Activated CD8-positive, alpha-beta T cell treated with anti-CD3 and anti-CD28 coated beads for 36 hours (primary cell): ENCODE measurements at regions not wholly inside any gene's neighbourhood (a gene's known extent, or its start where the extent isn't known, plus 50 kb on each side); places are given as distances from the start of the nearest gene placed in this dataset.
"Not testable (repeated sequence)": the region's sequence is repeated elsewhere in the genome, so short reads cannot be mapped to it uniquely, and the experiment has no call there.

Experiments
- ATAC-seq: fragments of 200-7000 bp; cut with Tn5 transposase; one replicate; pipeline ENCODE4 v1.10.0; 2021; ENCODE audit warnings: mild to moderate bottlenecking, moderate library complexity
- CTCF ChIA-PET: fragments of 350-600 bp; sonication (Branson Sonifier 250); formaldehyde crosslinking; loops from one replicate; lab custom pipeline; 2021; ENCODE audit warnings: antibody characterized with exemption; lab: Charles Lee
- POLR2A ChIA-PET: fragments of 350-600 bp; sonication (Branson Sonifier 250); formaldehyde crosslinking; loops from one replicate; lab custom pipeline; 2021; ENCODE audit warnings: antibody characterized with exemption; lab: Charles Lee
- DNase-seq: peaks from one replicate; pipeline ENCODE4 v3.0.0-alpha.2; 2020
- H3K27ac Mint-ChIP-seq: one replicate; pipeline ENCODE4 v1.8.0; 2021; ENCODE audit warnings: mild to moderate bottlenecking, mixed read lengths
- H3K27me3 Mint-ChIP-seq: one replicate; pipeline ENCODE4 v1.8.0; 2021; ENCODE audit warnings: mixed read lengths
- H3K36me3 Mint-ChIP-seq: one replicate; pipeline ENCODE4 v1.8.0; 2021; ENCODE audit warnings: low read depth, mixed read lengths
- H3K4me1 Mint-ChIP-seq: one replicate; pipeline ENCODE4 v1.8.0; 2021; ENCODE audit warnings: low read depth, mixed read lengths
- H3K4me3 Mint-ChIP-seq: one replicate; pipeline ENCODE4 v1.8.0; 2021; ENCODE audit warnings: mild to moderate bottlenecking, moderate library complexity, mixed read lengths
- H3K9me3 Mint-ChIP-seq: one replicate; pipeline ENCODE4 v1.8.0; 2021; ENCODE audit warnings: mixed read lengths
- CTCF ChIP-seq: fragments of 200-600 bp; IDR thresholded peaks from one replicate; pipeline ENCODE4 v1.8.0; 2022; ENCODE audit warnings: antibody characterized with exemption, mild to moderate bottlenecking
- intact Hi-C: fragments of 100-400 bp; cut with micrococcal nuclease; formaldehyde crosslinking; loops from one replicate; pipeline ENCODE4 v1.10.0; 2022

DNA sequence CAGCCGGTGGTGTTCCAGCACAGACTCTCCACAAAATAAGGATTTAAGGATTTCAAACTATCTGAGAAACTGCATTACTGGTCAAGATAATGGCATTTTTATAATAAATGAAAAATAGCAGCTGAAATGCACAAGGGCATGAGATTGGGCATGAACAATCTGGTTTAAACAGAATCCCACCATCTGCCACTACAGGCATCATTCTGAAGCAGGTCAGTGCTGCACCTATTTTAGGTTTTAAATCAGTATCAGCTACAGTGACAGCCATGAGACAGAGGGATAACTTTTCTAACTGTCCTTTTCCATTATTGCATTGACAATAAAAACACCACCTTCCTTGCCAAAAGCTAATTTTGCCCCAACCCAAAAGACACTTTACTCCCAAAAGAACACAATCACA is 186.8 kb downstream of the ETV1 start:
- no peak for TF ChIP-seq CTCF
- DNase-seq, result no peak
- Mint-ChIP-seq H3K4me1 (no peaks in the 10 kb centered on the region), H3K9me3 (no peaks in the 10 kb centered on the region), H3K36me3 (no peaks in the 10 kb centered on the region), H3K27ac (no peak overlapping the region), H3K27me3 (no peaks in the 10 kb centered on the region), H3K4me3 (no peak overlapping the region)
- ChIA-PET POLR2A (no interaction called here), CTCF (no interaction called here)
- no peak for ATAC-seq
- intact Hi-C loops, result no loop called here

DNA sequence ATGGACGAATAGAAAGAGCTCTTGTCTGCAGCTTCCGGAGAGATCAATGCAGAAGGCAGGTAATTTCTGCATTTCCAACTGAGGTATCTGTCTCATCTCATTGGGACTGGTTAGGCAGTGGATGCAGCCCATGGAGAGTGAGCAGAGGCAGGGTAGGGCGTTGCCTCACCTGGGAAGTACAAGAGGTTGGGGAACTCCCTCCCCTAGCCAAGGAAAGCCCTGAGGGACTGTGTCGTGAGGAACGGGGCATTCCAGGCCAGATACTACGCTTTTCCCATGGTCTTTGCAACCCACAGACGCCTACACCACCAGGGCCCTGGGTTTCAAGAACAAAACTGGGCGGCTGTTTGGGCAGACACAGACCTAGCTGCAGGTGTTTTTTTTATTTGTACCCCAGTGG is 186.3 kb downstream of the ETV1 start:
- no peaks in the 10 kb centered on the region for H3K4me1 Mint-ChIP-seq
- no peak overlapping the region for H3K27ac Mint-ChIP-seq
- CTCF ChIA-PET, result no interaction called here
- DNase-seq, result no peak
- POLR2A ChIA-PET, result no interaction called here
- intact Hi-C loops, result no loop called here
- H3K27me3 Mint-ChIP-seq, result no peaks in the 10 kb centered on the region
- no peaks in the 10 kb centered on the region for H3K9me3 Mint-ChIP-seq
- no peak for ATAC-seq
- TF ChIP-seq CTCF, result no peak
- no peak overlapping the region for H3K4me3 Mint-ChIP-seq
- no peaks in the 10 kb centered on the region for H3K36me3 Mint-ChIP-seq

GRCh38 chr7:13806089-13806867 is 183.2 kb downstream of the ETV1 start:
- H3K36me3 Mint-ChIP-seq, H3K9me3 Mint-ChIP-seq, H3K27me3 Mint-ChIP-seq, DNase-seq, H3K4me1 Mint-ChIP-seq, intact Hi-C loops, POLR2A ChIA-PET, H3K27ac Mint-ChIP-seq, H3K4me3 Mint-ChIP-seq, ATAC-seq, CTCF ChIA-PET: not testable (repeated sequence)

- H3K36me3 Mint-ChIP-seq, POLR2A ChIA-PET, intact Hi-C loops, H3K9me3 Mint-ChIP-seq, H3K4me3 Mint-ChIP-seq, H3K4me1 Mint-ChIP-seq, DNase-seq, H3K27ac Mint-ChIP-seq, ATAC-seq, CTCF ChIA-PET, H3K27me3 Mint-ChIP-seq: not testable (repeated sequence)
Observed at GRCh38 chr7:13817230-13817629, 172.2 kb downstream of the ETV1 start.

GRCh38 chr7:13821152-13821787 is 168.2 kb downstream of the ETV1 start:
- no peak for DNase-seq
- no peaks in the 10 kb centered on the region for H3K27me3 Mint-ChIP-seq
- H3K27ac Mint-ChIP-seq, result no peak overlapping the region
- peaks cover 3% of the 10 kb centered on the region for H3K9me3 Mint-ChIP-seq
- H3K36me3 Mint-ChIP-seq, result no peaks in the 10 kb centered on the region
- intact Hi-C loops, result no loop called here
- ChIA-PET CTCF (no interaction called here), POLR2A (no interaction called here)
- TF ChIP-seq CTCF, result no peak
- ATAC-seq, result no peak
- no peaks in the 10 kb centered on the region for H3K4me1 Mint-ChIP-seq
- H3K4me3 Mint-ChIP-seq, result no peak overlapping the region

- no peaks in the 10 kb centered on the region for H3K27me3 Mint-ChIP-seq
- H3K4me1 Mint-ChIP-seq, result no peaks in the 10 kb centered on the region
- H3K36me3 Mint-ChIP-seq, result no peaks in the 10 kb centered on the region
- ChIA-PET POLR2A (no interaction called here), CTCF (no interaction called here)
- intact Hi-C loops, result no loop called here
- ATAC-seq, result no peak
- H3K4me3 Mint-ChIP-seq, result no peak overlapping the region
- H3K9me3 Mint-ChIP-seq, result peaks cover 3% of the 10 kb centered on the region
- no peak for DNase-seq
- TF ChIP-seq CTCF, result no peak
- H3K27ac Mint-ChIP-seq, result no peak overlapping the region
Observed at GRCh38 chr7:13822678-13823077, 166.8 kb downstream of the ETV1 start.
